ENCODE measurements at regions not wholly inside any gene's neighbourhood (a gene's known extent, or its start where the extent isn't known, plus 50 kb on each side); places are given as distances from the start of the nearest gene placed in this dataset.

DNA sequence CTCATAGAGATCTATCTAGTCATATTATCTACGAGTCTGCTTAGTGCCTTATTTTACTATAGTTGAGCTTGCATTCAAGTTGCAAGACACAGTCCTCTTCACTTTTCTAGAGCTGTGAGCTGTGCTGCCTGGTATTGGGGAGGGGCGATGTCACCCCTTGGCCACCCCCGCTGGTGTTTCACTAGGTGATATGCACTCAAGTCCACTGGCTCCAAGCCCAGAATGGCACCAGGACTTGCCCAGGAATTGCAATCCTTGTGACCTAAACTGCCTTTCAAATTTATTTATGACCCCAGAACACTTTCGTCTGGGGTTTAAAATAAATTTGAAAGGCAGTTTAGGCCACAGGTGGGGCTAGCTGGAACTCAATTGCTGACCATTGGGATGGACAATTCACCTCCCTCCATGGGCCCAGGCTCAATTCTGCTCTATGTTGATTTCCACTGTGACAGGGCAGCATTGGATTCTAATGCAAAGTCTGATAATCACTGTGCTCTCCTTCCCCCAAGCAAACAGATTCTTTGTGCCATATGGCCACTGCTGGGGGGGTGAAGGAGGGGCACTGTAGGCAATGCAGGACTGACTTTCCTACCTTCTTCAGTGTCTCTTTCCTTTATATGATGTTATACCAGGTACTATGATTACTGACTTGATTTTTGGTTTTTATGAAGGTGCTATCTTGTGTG lies 1244.2 kb upstream of the MIR17HG start:
- peaks cover 19% of the 10 kb centered on the region; the same call in 1 of the 2 replicates for H3K9me2 ChIP-seq (ENCODE audit: insufficient read depth)
- no peak overlapping the region for H3K4me3 ChIP-seq
- Mint-ChIP-seq H3K9me3 (peaks cover 4% of the 10 kb centered on the region; the same call in 2 of the 3 replicates), H3K4me1 (peaks cover 13% of the 10 kb centered on the region), H3K36me3 (ENCODE audit: low read depth) (peaks cover 11% of the 10 kb centered on the region; the same call in 2 of the 3 replicates), H3K27me3 (ENCODE audit: insufficient read depth, low read depth, poor library complexity) (peaks cover 2% of the 10 kb centered on the region), H3K27ac (no peak overlapping the region), H3K4me3 (no peak overlapping the region)
- DNase-seq (ENCODE audit: low spot score) (no peak), ATAC-seq (no peak)
- H4K20me1 ChIP-seq (replicated peaks; ENCODE audit: insufficient read depth) = no peaks in the 10 kb centered on the region
- no peaks in the 10 kb centered on the region for H3K36me3 ChIP-seq (ENCODE audit: insufficient read depth)
- H3K79me2 ChIP-seq (replicated peaks; ENCODE audit: insufficient read depth) = no peaks in the 10 kb centered on the region
- no peaks in the 10 kb centered on the region for H3F3A ChIP-seq (replicated peaks; ENCODE audit: low read depth)
- H3K27me3 ChIP-seq (ENCODE audit: insufficient read depth) = no peaks in the 10 kb centered on the region
- H3K4me1 ChIP-seq (ENCODE audit: insufficient read depth) = peaks cover 11% of the 10 kb centered on the region
- H3K27ac ChIP-seq (ENCODE audit: low read depth) = no peak overlapping the region
- H3K4me2 ChIP-seq = no peak overlapping the region
- no peak overlapping the region for H2AFZ ChIP-seq
- TF ChIP-seq, protein P1, sequence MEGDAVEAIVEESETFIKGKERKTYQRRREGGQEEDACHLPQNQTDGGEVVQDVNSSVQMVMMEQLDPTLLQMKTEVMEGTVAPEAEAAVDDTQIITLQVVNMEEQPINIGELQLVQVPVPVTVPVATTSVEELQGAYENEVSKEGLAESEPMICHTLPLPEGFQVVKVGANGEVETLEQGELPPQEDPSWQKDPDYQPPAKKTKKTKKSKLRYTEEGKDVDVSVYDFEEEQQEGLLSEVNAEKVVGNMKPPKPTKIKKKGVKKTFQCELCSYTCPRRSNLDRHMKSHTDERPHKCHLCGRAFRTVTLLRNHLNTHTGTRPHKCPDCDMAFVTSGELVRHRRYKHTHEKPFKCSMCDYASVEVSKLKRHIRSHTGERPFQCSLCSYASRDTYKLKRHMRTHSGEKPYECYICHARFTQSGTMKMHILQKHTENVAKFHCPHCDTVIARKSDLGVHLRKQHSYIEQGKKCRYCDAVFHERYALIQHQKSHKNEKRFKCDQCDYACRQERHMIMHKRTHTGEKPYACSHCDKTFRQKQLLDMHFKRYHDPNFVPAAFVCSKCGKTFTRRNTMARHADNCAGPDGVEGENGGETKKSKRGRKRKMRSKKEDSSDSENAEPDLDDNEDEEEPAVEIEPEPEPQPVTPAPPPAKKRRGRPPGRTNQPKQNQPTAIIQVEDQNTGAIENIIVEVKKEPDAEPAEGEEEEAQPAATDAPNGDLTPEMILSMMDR (conservative IDR thresholded peaks at IDR 0.05; ENCODE audit: low read depth in 2 of 2) = no peak
- TF ChIP-seq NANOG (IDR thresholded peaks at IDR 0.05; ENCODE audit: borderline replicate concordance) = no peak
- TF ChIP-seq, protein P2, sequence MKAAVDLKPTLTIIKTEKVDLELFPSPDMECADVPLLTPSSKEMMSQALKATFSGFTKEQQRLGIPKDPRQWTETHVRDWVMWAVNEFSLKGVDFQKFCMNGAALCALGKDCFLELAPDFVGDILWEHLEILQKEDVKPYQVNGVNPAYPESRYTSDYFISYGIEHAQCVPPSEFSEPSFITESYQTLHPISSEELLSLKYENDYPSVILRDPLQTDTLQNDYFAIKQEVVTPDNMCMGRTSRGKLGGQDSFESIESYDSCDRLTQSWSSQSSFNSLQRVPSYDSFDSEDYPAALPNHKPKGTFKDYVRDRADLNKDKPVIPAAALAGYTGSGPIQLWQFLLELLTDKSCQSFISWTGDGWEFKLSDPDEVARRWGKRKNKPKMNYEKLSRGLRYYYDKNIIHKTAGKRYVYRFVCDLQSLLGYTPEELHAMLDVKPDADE (IDR thresholded peaks at IDR 0.05) = no peak
- TF ChIP-seq ZNF331 (CRISPR knock-in tag; IDR thresholded peaks at IDR 0.05; ENCODE audit: low read depth) = no peak
- TF ChIP-seq POLR2AphosphoS5 (IDR thresholded peaks at IDR 0.05; ENCODE audit: low read depth) = no peak
- TF ChIP-seq, protein P3, sequence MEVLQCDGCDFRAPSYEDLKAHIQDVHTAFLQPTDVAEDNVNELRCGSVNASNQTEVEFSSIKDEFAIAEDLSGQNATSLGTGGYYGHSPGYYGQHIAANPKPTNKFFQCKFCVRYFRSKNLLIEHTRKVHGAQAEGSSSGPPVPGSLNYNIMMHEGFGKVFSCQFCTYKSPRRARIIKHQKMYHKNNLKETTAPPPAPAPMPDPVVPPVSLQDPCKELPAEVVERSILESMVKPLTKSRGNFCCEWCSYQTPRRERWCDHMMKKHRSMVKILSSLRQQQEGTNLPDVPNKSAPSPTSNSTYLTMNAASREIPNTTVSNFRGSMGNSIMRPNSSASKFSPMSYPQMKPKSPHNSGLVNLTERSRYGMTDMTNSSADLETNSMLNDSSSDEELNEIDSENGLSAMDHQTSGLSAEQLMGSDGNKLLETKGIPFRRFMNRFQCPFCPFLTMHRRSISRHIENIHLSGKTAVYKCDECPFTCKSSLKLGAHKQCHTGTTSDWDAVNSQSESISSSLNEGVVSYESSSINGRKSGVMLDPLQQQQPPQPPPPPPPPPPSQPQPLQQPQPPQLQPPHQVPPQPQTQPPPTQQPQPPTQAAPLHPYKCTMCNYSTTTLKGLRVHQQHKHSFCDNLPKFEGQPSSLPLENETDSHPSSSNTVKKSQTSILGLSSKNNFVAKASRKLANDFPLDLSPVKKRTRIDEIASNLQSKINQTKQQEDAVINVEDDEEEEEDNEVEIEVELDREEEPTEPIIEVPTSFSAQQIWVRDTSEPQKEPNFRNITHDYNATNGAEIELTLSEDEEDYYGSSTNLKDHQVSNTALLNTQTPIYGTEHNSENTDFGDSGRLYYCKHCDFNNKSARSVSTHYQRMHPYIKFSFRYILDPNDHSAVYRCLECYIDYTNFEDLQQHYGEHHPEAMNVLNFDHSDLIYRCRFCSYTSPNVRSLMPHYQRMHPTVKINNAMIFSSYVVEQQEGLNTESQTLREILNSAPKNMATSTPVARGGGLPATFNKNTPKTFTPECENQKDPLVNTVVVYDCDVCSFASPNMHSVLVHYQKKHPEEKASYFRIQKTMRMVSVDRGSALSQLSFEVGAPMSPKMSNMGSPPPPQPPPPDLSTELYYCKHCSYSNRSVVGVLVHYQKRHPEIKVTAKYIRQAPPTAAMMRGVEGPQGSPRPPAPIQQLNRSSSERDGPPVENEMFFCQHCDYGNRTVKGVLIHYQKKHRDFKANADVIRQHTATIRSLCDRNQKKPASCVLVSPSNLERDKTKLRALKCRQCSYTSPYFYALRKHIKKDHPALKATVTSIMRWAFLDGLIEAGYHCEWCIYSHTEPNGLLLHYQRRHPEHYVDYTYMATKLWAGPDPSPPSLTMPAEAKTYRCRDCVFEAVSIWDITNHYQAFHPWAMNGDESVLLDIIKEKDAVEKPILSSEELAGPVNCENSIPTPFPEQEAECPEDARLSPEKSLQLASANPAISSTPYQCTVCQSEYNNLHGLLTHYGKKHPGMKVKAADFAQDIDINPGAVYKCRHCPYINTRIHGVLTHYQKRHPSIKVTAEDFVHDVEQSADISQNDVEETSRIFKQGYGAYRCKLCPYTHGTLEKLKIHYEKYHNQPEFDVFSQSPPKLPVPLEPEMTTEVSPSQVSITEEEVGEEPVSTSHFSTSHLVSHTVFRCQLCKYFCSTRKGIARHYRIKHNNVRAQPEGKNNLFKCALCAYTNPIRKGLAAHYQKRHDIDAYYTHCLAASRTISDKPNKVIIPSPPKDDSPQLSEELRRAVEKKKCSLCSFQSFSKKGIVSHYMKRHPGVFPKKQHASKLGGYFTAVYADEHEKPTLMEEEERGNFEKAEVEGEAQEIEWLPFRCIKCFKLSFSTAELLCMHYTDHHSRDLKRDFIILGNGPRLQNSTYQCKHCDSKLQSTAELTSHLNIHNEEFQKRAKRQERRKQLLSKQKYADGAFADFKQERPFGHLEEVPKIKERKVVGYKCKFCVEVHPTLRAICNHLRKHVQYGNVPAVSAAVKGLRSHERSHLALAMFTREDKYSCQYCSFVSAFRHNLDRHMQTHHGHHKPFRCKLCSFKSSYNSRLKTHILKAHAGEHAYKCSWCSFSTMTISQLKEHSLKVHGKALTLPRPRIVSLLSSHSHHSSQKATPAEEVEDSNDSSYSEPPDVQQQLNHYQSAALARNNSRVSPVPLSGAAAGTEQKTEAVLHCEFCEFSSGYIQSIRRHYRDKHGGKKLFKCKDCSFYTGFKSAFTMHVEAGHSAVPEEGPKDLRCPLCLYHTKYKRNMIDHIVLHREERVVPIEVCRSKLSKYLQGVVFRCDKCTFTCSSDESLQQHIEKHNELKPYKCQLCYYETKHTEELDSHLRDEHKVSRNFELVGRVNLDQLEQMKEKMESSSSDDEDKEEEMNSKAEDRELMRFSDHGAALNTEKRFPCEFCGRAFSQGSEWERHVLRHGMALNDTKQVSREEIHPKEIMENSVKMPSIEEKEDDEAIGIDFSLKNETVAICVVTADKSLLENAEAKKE (CRISPR knock-in tag; IDR thresholded peaks at IDR 0.05) = no peak
- TF ChIP-seq, protein P4, sequence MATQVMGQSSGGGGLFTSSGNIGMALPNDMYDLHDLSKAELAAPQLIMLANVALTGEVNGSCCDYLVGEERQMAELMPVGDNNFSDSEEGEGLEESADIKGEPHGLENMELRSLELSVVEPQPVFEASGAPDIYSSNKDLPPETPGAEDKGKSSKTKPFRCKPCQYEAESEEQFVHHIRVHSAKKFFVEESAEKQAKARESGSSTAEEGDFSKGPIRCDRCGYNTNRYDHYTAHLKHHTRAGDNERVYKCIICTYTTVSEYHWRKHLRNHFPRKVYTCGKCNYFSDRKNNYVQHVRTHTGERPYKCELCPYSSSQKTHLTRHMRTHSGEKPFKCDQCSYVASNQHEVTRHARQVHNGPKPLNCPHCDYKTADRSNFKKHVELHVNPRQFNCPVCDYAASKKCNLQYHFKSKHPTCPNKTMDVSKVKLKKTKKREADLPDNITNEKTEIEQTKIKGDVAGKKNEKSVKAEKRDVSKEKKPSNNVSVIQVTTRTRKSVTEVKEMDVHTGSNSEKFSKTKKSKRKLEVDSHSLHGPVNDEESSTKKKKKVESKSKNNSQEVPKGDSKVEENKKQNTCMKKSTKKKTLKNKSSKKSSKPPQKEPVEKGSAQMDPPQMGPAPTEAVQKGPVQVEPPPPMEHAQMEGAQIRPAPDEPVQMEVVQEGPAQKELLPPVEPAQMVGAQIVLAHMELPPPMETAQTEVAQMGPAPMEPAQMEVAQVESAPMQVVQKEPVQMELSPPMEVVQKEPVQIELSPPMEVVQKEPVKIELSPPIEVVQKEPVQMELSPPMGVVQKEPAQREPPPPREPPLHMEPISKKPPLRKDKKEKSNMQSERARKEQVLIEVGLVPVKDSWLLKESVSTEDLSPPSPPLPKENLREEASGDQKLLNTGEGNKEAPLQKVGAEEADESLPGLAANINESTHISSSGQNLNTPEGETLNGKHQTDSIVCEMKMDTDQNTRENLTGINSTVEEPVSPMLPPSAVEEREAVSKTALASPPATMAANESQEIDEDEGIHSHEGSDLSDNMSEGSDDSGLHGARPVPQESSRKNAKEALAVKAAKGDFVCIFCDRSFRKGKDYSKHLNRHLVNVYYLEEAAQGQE (IDR thresholded peaks at IDR 0.05; ENCODE audit: unreplicated experiment) = no peak
- TF ChIP-seq EZH2phosphoT487 (IDR thresholded peaks at IDR 0.05; ENCODE audit: unreplicated experiment) = no peak
- TF ChIP-seq STAT1 (IDR thresholded peaks at IDR 0.05; ENCODE audit: unreplicated experiment) = no peak
- no peak for TF ChIP-seq ZNF114 (CRISPR knock-in tag; IDR thresholded peaks at IDR 0.05)
- no peak for TF ChIP-seq EZH2 (IDR thresholded peaks at IDR 0.05; ENCODE audit: low read depth, unreplicated experiment)
- TF ChIP-seq CREB1 (CRISPR knock-in tag; IDR thresholded peaks at IDR 0.05; ENCODE audit: low read depth) = no peak
- TF ChIP-seq JUNB (IDR thresholded peaks at IDR 0.05; ENCODE audit: unreplicated experiment) = no peak

Measured in GM23338 (cell line).